ENCODE measurements at regions not wholly inside any gene's neighbourhood (a gene's known extent, or its start where the extent isn't known, plus 50 kb on each side); places are given as distances from the start of the nearest gene placed in this dataset.

DNA sequence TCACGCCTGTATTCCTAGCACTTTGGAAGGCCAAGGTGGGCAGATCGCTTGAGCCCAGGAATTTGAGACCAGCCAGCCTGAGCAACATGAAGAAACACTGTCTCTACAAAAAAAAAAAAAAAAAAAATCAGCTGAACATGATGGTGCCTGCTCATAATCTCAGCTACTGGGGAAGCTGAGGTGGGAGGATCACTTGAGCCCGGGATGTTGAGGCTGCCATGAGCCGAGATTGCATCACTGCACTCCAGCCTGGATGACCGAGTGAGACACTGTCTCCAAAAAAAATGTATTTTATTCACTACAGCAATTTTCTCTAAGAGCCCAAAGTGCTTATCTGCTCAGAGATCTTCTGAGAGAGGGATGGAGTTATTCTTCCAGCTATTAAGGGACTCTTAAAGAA lies 215.8 kb upstream of the PPP3CA start:
- DNase-seq, result no peak

DNA sequence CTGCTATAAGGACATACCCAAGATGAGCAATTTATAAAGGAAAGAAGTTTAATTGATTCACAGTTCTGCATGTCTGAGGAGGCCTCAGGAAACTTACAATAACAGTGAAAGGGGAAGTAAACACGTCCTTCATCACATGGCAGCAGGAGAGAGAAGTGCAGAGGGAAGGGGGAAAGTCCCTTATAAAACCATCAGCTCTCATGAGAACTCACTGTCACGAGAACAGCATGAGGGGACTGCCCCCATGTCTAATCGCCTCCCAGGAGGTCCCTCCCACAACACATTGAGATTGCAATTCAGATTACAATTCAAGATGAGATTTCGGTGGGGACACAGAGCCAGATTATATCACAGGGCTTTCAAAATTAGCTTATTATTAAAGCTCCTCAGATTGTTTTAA lies 209.5 kb upstream of the PPP3CA start:
- no peak for DNase-seq

GRCh38 chr4:101555341-101555880 lies 208.1 kb upstream of the PPP3CA start:
- no peak for DNase-seq

GRCh38 chr4:101540336-101540735 lies 193.0 kb upstream of the PPP3CA start:
- no peak for DNase-seq

DNA sequence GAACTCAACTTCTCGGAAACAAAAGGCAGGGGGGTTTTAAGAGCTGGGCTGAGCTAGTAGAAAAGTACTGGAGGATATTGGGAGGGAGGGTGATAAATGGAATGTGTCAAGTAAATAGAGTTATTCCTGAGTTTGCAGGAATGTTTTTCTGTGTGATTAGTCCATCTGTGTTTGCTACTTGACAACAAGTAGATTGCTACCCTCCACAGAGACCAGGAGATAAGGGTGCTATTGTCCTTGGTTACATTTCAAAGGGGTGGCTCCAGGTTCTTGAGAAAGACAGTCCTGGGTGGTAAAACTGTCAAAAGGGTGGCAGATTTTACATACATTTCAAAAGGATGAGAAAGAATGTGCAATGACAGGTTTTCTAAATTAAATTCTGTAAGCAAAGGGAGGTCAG lies 181.2 kb upstream of the PPP3CA start:
- no peak for DNase-seq

DNA sequence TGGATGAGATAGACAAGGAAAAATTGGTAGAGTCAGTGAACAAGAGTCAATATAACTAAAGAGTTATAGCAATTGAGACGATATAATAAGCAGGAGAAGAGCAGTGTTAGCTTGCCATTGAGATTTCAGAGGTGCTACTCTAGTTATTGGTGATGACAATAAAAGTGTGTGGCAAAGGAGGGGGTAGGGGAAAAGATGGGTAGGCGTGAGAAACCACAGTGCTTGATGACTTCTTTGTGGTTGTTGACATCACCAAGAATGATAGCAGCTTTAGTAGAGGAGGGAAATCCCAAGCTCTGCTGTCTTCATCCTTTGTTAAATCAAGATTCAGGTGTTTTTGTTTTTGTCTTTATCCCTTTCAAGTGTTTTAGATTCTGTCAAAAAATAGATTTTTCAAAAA lies 179.9 kb upstream of the PPP3CA start:
- peak; percentile 79 for DNase-seq

- DNase-seq, result no peak
These were observed 168.2 kb upstream of the PPP3CA start for GRCh38 chr4:101515566-101515965.

- DNase-seq, result no peak
These were observed 167.8 kb upstream of the PPP3CA start for GRCh38 chr4:101515099-101515498.

DNA sequence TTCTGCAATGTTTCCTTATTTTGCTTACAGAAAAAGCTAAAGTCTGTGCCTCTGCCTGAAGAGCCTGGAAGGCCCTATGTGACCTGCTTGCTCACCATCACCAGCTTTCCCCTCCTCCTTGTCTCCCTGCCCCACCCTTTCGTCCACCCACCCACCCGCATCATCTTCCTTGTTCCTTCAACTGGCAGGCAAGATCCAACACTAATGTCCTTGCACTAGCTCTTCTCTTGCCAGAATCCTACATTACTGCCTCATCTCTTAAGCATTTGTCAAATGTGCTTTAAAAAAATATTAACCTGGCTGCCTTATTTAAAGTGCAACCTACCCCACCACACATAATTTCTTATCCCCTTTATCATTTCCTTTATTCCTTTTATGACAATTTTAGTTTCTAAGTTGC lies 165.1 kb upstream of the PPP3CA start:
- DNase-seq, result no peak

DNA sequence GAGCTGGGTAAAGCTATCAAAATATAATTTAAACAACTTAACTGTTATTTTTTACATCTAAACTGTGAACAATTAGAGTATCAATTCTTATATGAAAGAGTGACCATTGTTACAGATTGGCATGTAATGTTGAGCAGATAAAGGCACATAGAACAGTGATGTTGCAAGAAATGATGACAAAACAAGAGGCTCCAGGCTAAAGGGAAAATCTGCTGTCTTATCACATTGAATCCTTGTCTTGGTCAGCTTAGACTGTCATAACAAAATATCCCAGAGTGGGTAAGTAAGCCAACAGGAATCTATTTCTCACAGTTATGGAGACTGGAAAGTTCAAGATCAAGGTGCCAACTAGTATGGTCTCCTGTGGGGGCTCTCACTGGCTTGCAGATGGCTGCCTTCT lies 154.1 kb upstream of the PPP3CA start:
- DNase-seq, result no peak

DNA sequence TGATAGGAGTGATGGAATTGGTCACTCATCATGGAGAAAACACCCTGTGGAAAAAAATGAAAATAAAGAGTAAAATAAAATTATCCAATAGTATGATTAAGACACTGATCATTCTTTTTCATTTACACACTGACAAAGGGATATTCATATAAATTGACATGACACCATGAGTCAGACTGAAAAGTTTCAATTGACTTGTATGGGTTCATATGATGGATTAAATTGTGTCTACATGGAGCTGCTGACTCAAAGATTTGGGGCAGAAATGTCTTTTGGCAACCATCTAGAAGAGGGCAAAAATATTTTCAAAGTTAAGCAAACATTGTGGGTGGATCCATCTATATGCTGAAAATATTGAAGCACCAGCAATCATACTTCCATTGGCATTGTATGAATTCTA lies 153.4 kb upstream of the PPP3CA start:
- DNase-seq, result no peak

- DNase-seq, result no peak
These were observed 127.9 kb upstream of the PPP3CA start for GRCh38 chr4:101475246-101475645.

- DNase-seq, result no peak
These were observed 123.9 kb upstream of the PPP3CA start for GRCh38 chr4:101471201-101471600.

- no peak for DNase-seq
These were observed 117.3 kb upstream of the PPP3CA start for GRCh38 chr4:101464596-101464995.

- DNase-seq, result no peak
These were observed 111.6 kb upstream of the PPP3CA start for GRCh38 chr4:101458914-101459313.

- no peak for DNase-seq
These were observed 111.1 kb upstream of the PPP3CA start for GRCh38 chr4:101458473-101458872.

GRCh38 chr4:101451086-101451485 lies 103.8 kb upstream of the PPP3CA start:
- no peak for DNase-seq

GRCh38 chr4:101441446-101441845 lies 94.1 kb upstream of the PPP3CA start:
- no peak for DNase-seq

- DNase-seq, result no peak
These were observed 92.6 kb upstream of the PPP3CA start for GRCh38 chr4:101439926-101440325.

GRCh38 chr4:101421386-101421785 lies 74.1 kb upstream of the PPP3CA start:
- DNase-seq, result no peak

DNA sequence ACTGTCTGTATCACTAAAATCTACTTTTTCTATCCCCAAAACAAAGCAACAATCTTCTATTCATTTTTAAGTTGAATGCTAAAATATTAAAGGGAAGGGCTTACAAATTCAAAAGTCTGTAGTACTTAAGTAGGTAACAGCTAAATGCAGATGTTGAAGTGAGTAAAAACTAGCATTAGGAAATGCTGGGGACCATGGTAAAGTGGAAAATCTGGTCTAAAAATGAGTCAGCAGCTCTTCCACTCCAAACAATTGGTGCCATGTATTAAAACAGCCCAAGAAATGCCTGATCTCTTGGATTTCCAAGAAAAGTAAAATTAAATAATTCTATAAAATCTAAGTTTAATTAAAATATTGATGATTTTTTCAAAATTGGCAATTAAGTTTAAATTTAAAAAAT lies 73.3 kb upstream of the PPP3CA start:
- no peak for DNase-seq

GRCh38 chr4:101419336-101420135 lies 72.2 kb upstream of the PPP3CA start:
- no peak for DNase-seq

DNA sequence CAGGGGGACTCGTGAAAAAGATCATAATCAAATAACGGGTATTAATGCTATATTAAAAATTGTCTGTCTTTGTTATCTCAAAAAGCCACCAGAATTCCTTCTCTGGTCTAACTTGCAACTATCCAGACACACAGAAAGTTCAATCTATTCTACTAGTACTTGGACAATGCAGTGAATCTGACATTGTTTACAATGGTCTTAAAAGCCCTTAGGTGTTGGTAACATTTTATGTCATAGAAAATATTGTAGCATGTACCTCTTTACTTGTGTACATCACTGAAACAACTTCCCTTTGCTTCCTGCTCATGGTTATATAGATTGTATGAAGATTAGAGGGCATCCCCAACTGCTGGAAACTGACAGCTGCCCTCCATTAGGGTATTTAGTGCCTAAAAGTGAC lies 71.1 kb upstream of the PPP3CA start:
- DNase-seq, result no peak

DNA sequence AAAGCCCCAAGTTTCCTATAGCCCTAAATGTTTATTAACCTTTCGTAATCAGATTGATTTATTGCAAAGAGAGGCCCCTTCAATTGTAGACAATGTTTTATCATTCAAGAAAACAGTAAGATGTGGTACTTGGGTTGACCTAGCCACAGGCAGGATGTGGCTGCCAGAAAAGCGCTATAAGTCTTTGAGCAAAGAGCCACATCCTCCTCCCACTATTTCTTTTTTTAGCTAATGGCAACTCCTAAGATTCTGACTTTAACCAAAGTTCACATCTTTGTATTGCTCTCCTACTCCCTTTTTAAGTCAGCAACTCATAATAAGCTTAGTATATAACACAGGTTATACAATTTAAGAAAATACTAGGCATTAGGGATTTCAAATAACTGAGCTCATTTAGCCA lies 70.7 kb upstream of the PPP3CA start:
- peak; percentile 63 for DNase-seq

- DNase-seq, result no peak
These were observed 69.7 kb upstream of the PPP3CA start for GRCh38 chr4:101417046-101417445.
